Uterus (tissue), 3 donors: ENCODE measurements at regions not wholly inside any gene's neighbourhood (a gene's known extent, or its start where the extent isn't known, plus 50 kb on each side); places are given as distances from the start of the nearest gene placed in this dataset.

ENCODE experiments used
- DNase-seq, 2 donors: peaks; one replicate each; pipeline ENCODE4 v3.0.0-alpha.2; 2019 to 2020
- H3K27ac ChIP-seq, 2 donors: fragments of 200-600 bp; sonication (generic); 1 replicate in 1 of 2; 2 replicates in 1 of 2; pipeline ENCODE4 v1.5.1; 2016 to 2018
- H3K27me3 ChIP-seq, 2 donors: fragments of 200-600 bp; sonication (generic); one replicate each; pipeline ENCODE4 v1.5.1; 2018 to 2019; ENCODE audit warnings: control low read depth in 1 of 2
- H3K36me3 ChIP-seq, 2 donors: fragments of 200-600 bp; sonication (generic); one replicate each; pipeline ENCODE4 v1.5.1; 2019; ENCODE audit warnings: control low read depth in 1 of 2
- H3K4me1 ChIP-seq, 2 donors: fragments of 200-600 bp; sonication (generic); one replicate each; pipeline ENCODE4 v1.5.1; 2018 to 2019; ENCODE audit warnings: control low read depth in 1 of 2
- H3K4me3 ChIP-seq, 2 donors: fragments of 200-600 bp; sonication (generic); 1 replicate in 1 of 2; 2 replicates in 1 of 2; pipeline ENCODE4 v1.5.1; 2018 to 2019; ENCODE audit warnings: mild to moderate bottlenecking in 1 of 2
- H3K9me3 ChIP-seq, 2 donors: fragments of 200-600 bp; sonication (generic); one replicate each; pipeline ENCODE4 v1.5.1; 2019; ENCODE audit warnings: control low read depth in 1 of 2
- POLR2A ChIP-seq, 2 donors: fragments of 450-650 bp; IDR thresholded peaks; one replicate each; pipeline ENCODE4 v1.6.1; 2016; ENCODE audit warnings: antibody characterized with exemption in 2 of 2, mild to moderate bottlenecking in 1 of 2, moderate library complexity in 1 of 2
- intact Hi-C: fragments of 100-400 bp; cut with DNase I; formaldehyde crosslinking; loops from one replicate; pipeline ENCODE4 v1.15.1; 2023; ENCODE audit warnings: low total_unique reads
- TF ChIP-seq, protein P1 (sequence below), 4 experiments: fragments of 200-600 bp in 2 of 4; fragments of 450-650 bp in 2 of 4; sonication (generic) in 2 of 4; IDR thresholded peaks; one replicate each; pipeline ENCODE4 v1.5.1; 2016 to 2019; ENCODE audit warnings: antibody characterized with exemption in 4 of 4, mild to moderate bottlenecking in 2 of 4, moderate library complexity in 1 of 4
- donor health status: DM: yes; HTN: yes; CAD: no.

DNA sequence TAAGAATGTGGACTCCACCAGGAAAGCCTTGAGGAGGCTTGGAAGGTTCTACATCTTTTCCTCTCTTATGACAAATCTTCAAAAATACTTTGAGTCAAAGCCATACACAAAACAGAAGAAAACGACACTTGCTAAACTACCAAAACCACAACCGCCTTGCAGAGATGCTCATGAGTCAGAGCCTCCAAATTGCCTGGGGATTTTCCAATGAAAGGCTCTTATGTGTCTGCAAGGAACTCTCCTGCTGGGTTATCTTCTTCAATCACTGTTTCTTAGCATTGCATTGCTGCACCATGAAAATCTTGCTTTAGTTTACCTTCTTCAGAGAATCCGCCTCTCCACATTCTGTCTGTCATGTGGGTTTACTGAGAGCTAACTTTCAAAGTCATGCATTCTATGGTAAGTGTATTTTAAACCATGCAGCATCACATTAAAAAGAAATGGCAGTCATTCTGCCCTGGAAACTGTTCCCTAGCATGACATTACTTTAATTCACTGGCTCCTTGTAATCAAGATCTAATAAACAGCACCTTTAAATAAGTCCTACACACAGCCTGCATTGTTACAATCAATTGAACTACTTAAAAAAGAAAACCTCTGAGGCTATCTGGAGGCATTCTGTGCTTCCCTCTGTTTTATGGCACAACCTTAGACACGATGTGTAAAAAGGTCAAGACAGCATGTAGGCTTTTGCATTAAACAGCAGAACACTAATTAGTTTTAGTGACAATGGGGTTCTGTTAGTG is 210.0 kb upstream of the FOXD3 start:
- Histone ChIP-seq H3K4me3 (no peak overlapping the region), H3K27ac (no peak overlapping the region), H3K36me3 (no peaks in the 10 kb centered on the region), H3K27me3 (no peaks in the 10 kb centered on the region), H3K4me1 (no peaks in the 10 kb centered on the region), H3K9me3 (no peaks in the 10 kb centered on the region)
- TF ChIP-seq, protein P1, sequence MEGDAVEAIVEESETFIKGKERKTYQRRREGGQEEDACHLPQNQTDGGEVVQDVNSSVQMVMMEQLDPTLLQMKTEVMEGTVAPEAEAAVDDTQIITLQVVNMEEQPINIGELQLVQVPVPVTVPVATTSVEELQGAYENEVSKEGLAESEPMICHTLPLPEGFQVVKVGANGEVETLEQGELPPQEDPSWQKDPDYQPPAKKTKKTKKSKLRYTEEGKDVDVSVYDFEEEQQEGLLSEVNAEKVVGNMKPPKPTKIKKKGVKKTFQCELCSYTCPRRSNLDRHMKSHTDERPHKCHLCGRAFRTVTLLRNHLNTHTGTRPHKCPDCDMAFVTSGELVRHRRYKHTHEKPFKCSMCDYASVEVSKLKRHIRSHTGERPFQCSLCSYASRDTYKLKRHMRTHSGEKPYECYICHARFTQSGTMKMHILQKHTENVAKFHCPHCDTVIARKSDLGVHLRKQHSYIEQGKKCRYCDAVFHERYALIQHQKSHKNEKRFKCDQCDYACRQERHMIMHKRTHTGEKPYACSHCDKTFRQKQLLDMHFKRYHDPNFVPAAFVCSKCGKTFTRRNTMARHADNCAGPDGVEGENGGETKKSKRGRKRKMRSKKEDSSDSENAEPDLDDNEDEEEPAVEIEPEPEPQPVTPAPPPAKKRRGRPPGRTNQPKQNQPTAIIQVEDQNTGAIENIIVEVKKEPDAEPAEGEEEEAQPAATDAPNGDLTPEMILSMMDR (IDR thresholded peaks at IDR 0.05), result no peak
- no peak for DNase-seq
- intact Hi-C loops, result no loop called here

DNA sequence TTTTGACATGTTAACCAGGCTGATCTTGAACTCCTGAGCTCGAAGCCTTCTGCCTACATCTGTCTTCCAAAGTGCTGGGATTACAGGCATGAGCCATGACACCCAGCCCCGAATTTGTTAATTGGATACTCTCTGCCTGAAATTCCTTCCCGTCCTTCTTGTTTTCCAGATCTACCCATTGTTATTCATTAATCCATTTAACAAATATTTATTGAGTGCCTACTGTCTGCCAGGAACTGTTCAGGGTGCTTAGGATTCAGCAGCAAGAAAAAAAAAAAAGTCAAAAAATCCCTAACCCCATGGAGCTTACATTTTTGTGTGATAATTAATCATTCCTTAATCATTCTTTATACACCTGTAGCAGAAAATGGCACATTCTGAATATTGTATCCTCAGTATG is 206.8 kb upstream of the FOXD3 start:
- TF ChIP-seq, protein P1 (IDR thresholded peaks at IDR 0.05), result no peak
- TF ChIP-seq POLR2A (IDR thresholded peaks at IDR 0.05), result no peak
- H3K36me3 ChIP-seq, result no peaks in the 10 kb centered on the region
- H3K27ac ChIP-seq, result no peak overlapping the region
- intact Hi-C loops, result no loop called here
- no peaks in the 10 kb centered on the region for H3K4me1 ChIP-seq
- no peak for DNase-seq
- no peaks in the 10 kb centered on the region for H3K9me3 ChIP-seq
- H3K4me3 ChIP-seq, result no peak overlapping the region
- H3K27me3 ChIP-seq, result no peaks in the 10 kb centered on the region

DNA sequence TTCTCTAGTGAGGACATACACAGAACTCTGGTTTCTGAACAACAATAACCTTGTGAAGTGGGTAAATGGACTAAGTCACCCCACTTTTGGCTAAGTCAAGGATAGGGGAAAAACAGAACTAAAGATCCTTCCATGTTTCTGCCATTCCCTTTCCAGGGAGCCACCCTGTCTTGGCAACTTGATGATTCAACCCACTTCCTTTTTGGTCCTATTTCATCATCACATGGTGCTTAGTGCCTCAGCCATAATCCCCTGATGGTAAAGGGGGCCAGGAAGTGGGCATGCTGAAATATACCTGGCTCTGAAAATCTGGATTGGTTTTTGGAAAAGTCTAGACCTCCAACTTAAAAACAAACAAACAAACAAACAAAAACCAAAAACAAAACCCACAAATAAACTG is 206.4 kb upstream of the FOXD3 start:
- intact Hi-C loops, result no loop called here
- TF ChIP-seq, protein P1 (IDR thresholded peaks at IDR 0.05), result no peak
- no peak for TF ChIP-seq POLR2A (IDR thresholded peaks at IDR 0.05)
- Histone ChIP-seq H3K36me3 (no peaks in the 10 kb centered on the region), H3K4me1 (no peaks in the 10 kb centered on the region), H3K9me3 (no peaks in the 10 kb centered on the region), H3K27ac (no peak overlapping the region), H3K4me3 (no peak overlapping the region), H3K27me3 (no peaks in the 10 kb centered on the region)
- DNase-seq, result no peak

DNA sequence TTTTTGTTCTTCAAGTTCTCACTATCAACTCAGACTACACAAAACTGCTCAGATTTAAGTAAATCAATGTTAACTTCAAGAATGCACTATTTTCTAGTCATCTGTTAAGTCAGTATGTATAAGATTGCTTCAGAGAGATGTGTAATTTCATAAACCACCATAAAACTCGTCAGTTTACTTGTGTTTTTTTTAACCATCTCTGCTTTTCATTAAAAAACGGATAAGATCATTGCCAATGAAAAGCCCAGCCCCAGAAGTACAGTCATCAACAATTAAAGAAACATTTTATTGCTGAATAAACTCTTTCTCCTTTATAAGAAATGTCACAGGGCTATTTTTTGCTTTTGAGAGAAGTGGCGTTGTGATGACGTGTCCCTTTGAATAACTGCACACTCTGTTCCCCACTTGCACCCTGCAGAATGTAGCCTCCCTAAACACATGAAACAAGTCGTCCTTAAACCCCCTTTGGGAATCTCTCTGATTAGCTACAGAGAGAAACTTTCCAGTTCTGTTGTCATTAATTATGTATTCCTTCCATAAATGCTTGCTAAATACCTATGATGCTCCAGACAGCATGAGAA is 202.7 kb upstream of the FOXD3 start:
- Histone ChIP-seq H3K4me3 (no peak overlapping the region), H3K27me3 (no peaks in the 10 kb centered on the region), H3K36me3 (no peaks in the 10 kb centered on the region), H3K4me1 (no peaks in the 10 kb centered on the region), H3K9me3 (no peaks in the 10 kb centered on the region), H3K27ac (no peak overlapping the region)
- intact Hi-C loops, result no loop called here
- TF ChIP-seq POLR2A (IDR thresholded peaks at IDR 0.05), result no peak
- TF ChIP-seq, protein P1 (IDR thresholded peaks at IDR 0.05), result no peak
- no peak for DNase-seq

DNA sequence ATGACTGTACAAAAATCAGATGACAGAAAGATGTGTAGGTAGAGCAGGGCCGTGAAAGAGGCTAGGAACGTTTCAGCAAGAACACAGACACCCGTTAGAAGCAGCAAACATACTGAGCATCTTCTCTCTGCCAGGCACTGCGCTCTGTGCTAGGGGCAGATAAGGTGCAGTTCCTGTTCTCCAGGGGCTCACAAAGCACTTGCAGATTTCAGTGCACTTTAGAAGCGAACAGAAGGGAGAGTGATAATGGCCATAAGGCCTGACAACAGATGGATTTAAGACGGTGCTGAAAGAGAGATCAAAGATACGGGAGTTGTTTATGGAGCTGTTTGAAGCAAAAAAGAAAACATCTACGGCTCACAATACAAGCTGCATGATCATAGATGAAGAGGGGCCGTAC is 200.3 kb upstream of the FOXD3 start:
- no peak overlapping the region for H3K27ac ChIP-seq
- no peaks in the 10 kb centered on the region for H3K4me1 ChIP-seq
- H3K27me3 ChIP-seq, result no peaks in the 10 kb centered on the region
- H3K4me3 ChIP-seq, result no peak overlapping the region
- no peak for DNase-seq
- intact Hi-C loops, result no loop called here
- H3K36me3 ChIP-seq, result no peaks in the 10 kb centered on the region
- TF ChIP-seq POLR2A (IDR thresholded peaks at IDR 0.05), result no peak
- TF ChIP-seq, protein P1 (IDR thresholded peaks at IDR 0.05), result no peak
- H3K9me3 ChIP-seq, result no peaks in the 10 kb centered on the region
